Cerebellar cortex (tissue), 1 donor: ENCODE measurements at regions not wholly inside any gene's neighbourhood (a gene's known extent, or its start where the extent isn't known, plus 50 kb on each side); places are given as distances from the start of the nearest gene placed in this dataset.

Source experiments
- DNase-seq: peaks from one replicate; pipeline ENCODE4 v3.0.0-alpha.2; 2015; ENCODE audit warnings: low spot score

GRCh38 chr16:5442986-5443385, 345.4 kb upstream of the EEF2KMT start:
- DNase-seq = no peak

- DNase-seq = no peak
Observed at GRCh38 chr16:5442054-5442453, 344.5 kb upstream of the EEF2KMT start.

- no peak for DNase-seq
Observed at GRCh38 chr16:5438591-5438990, 341.0 kb upstream of the EEF2KMT start.

- no peak for DNase-seq
Observed at GRCh38 chr16:5433587-5433986, 336.0 kb upstream of the EEF2KMT start.

GRCh38 chr16:5432166-5432565, 334.6 kb upstream of the EEF2KMT start:
- DNase-seq = no peak

- DNase-seq = no peak
Observed at GRCh38 chr16:5430598-5430997, 333.0 kb upstream of the EEF2KMT start.

GRCh38 chr16:5428932-5429331, 331.3 kb upstream of the EEF2KMT start:
- DNase-seq = no peak

GRCh38 chr16:5427571-5427970, 330.0 kb upstream of the EEF2KMT start:
- no peak for DNase-seq

GRCh38 chr16:5422643-5423496, 325.3 kb upstream of the EEF2KMT start:
- no peak for DNase-seq

- no peak for DNase-seq
Observed at GRCh38 chr16:5422047-5422446, 324.5 kb upstream of the EEF2KMT start.

GRCh38 chr16:5416013-5416412, 318.4 kb upstream of the EEF2KMT start:
- no peak for DNase-seq

- no peak for DNase-seq
Observed at GRCh38 chr16:5415123-5415522, 317.5 kb upstream of the EEF2KMT start.

- no peak for DNase-seq
Observed at GRCh38 chr16:5412731-5413130, 315.1 kb upstream of the EEF2KMT start.

- no peak for DNase-seq
Observed at GRCh38 chr16:5398203-5398602, 300.6 kb upstream of the EEF2KMT start.

GRCh38 chr16:5396880-5397279, 299.3 kb upstream of the EEF2KMT start:
- DNase-seq = no peak

- no peak for DNase-seq
Observed at GRCh38 chr16:5393070-5393469, 295.5 kb upstream of the EEF2KMT start.

GRCh38 chr16:5386989-5387388, 289.4 kb upstream of the EEF2KMT start:
- no peak for DNase-seq

- DNase-seq = no peak
Observed at GRCh38 chr16:5385811-5386210, 288.2 kb upstream of the EEF2KMT start.

- no peak for DNase-seq
Observed at GRCh38 chr16:5385115-5385514, 287.5 kb upstream of the EEF2KMT start.

- DNase-seq = no peak
Observed at GRCh38 chr16:5383737-5384136, 286.1 kb upstream of the EEF2KMT start.

- no peak for DNase-seq
Observed at GRCh38 chr16:5382484-5382883, 284.9 kb upstream of the EEF2KMT start.

GRCh38 chr16:5381481-5381880, 283.9 kb upstream of the EEF2KMT start:
- no peak for DNase-seq

GRCh38 chr16:5379954-5380353, 282.4 kb upstream of the EEF2KMT start:
- no peak for DNase-seq

GRCh38 chr16:5378531-5378930, 280.9 kb upstream of the EEF2KMT start:
- no peak for DNase-seq
